Adrenal gland (tissue), 9 donors: ENCODE measurements at regions not wholly inside any gene's neighbourhood (a gene's known extent, or its start where the extent isn't known, plus 50 kb on each side); places are given as distances from the start of the nearest gene placed in this dataset.

ENCODE experiments used
- DNase-seq, 7 donors: peaks; one replicate each; pipeline ENCODE4 v3.0.0-alpha.2; 2019 to 2020
- H3K27ac ChIP-seq, 5 donors: fragments of 200-600 bp; sonication (generic) in 4 of 5; 1 replicate in 3 of 5; 2 replicates in 2 of 5; pipeline versions ENCODE4 v1.5.1 to v1.8.0; 2016 to 2020; ENCODE audit warnings: mild to moderate bottlenecking in 1 of 5
- H3K27me3 ChIP-seq: fragments of 200-600 bp; 2 replicates; pipeline ENCODE4 v1.8.0; 2021
- H3K36me3 ChIP-seq, 2 donors: fragments of 200-600 bp; replicated peaks in 1 of 2; 1 replicate in 1 of 2; 2 replicates in 1 of 2; pipeline versions ENCODE4 v1.5.1 to v1.8.0; 2018 to 2022
- H3K4me1 ChIP-seq, 2 donors: fragments of 200-600 bp; replicated peaks in 1 of 2; 1 replicate in 1 of 2; 2 replicates in 1 of 2; pipeline versions ENCODE4 v1.5.1 to v1.8.0; 2018 to 2021
- H3K4me3 ChIP-seq, 4 donors: fragments of 200-600 bp; sonication (generic) in 3 of 4; one replicate each; pipeline ENCODE4 v1.5.1; 2016 to 2018
- H3K9me3 ChIP-seq, 3 donors: fragments of 200-600 bp; sonication (generic) in 1 of 3; replicated peaks in 1 of 3; 1 replicate in 2 of 3; 2 replicates in 1 of 3; pipeline versions ENCODE4 v1.5.1 to v1.8.0; 2016 to 2021
- POLR2A ChIP-seq, 2 donors: fragments of 450-650 bp; IDR thresholded peaks; one replicate each; pipeline ENCODE4 v1.6.1; 2017; ENCODE audit warnings: antibody characterized with exemption in 2 of 2, mild to moderate bottlenecking in 2 of 2, moderate library complexity in 1 of 2
- WGBS, 4 donors: extraction: QIAGEN DNeasy Blood & Tissue Kit in 2 of 4; methylation state at CpG; one replicate each; pipeline versions ENCODE4 v1.1.5 to v1.1.7; 2013 to 2017; 5-methylcytosine and 5-hydroxymethylcytosine counted together
- intact Hi-C, 2 donors: fragments of 100-400 bp; cut with DNase I; formaldehyde crosslinking; loops; one replicate each; pipeline versions ENCODE4 v1.14.1 to v1.15.0; 2022 to 2023
- TF ChIP-seq, protein P1 (sequence below), 6 experiments: fragments of 450-650 bp in 4 of 6; fragments of 200-600 bp in 2 of 6; sonication (generic) in 1 of 6; IDR thresholded peaks; 1 replicate in 5 of 6; 2 replicates in 1 of 6; pipeline versions ENCODE4 v1.5.1 to v1.8.0; 2016 to 2021; ENCODE audit warnings: antibody characterized with exemption in 6 of 6, mild to moderate bottlenecking in 2 of 6, moderate library complexity in 1 of 6
- donor health status: healthy with polysubstance abuse.
- donor health status: Bipolar disorder and iron deficiency.
- donor health status: DM: yes; HTN: yes; CAD: no.
- donor health status: DM: no; HTN: no; CAD: no.
- donor health status: DM: no; HTN: no; CAD: no.

DNA sequence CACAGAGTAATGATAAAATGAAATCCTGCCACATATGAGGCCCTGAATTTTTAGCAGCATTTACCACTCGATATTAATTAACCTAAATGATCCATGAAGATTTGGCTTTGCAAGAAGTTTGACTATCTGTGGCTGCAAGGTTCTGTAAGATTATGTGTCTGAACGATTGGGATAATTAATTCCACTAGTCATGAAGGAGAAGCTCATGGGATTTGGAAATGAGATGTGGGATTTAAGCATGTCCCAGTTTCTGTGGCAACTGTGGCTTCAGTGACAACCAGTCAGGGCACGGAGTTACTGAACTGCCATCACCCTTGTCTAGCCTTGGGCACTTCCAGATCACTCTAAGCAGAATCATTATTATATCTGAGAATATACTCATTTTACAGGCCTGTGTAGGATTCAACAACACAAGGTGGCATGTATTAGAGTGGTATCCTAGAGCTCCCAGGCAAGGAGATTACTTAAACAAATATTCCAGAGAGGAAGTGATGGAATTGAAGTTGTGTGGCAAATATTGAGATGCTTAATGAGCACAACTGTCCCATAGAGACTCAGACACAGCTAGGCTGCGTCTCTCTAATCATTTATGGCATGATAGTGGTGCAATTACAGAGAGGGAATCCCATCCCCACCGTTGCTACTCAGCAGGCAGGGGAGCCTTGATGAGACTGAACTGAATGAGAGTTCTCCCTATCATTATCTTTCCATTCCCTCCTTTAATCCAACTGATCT is 205.0 kb upstream of the KRR1 start:
- Histone ChIP-seq H3K27me3 (no peaks in the 10 kb centered on the region), H3K36me3 (no peaks in the 10 kb centered on the region), H3K4me1 (peaks cover 3 to 10% of the 10 kb centered on the region in 2 donors), H3K9me3 (no peaks in the 10 kb centered on the region), H3K27ac (no peak overlapping the region), H3K4me3 (no peak overlapping the region)
- WGBS, 4 donors, result 84 to 87% (median 86%) methylated on average over 5 of the region's 5 CpGs
- intact Hi-C loops, result no loop called here
- DNase-seq, result no peak
- TF ChIP-seq, protein P1, sequence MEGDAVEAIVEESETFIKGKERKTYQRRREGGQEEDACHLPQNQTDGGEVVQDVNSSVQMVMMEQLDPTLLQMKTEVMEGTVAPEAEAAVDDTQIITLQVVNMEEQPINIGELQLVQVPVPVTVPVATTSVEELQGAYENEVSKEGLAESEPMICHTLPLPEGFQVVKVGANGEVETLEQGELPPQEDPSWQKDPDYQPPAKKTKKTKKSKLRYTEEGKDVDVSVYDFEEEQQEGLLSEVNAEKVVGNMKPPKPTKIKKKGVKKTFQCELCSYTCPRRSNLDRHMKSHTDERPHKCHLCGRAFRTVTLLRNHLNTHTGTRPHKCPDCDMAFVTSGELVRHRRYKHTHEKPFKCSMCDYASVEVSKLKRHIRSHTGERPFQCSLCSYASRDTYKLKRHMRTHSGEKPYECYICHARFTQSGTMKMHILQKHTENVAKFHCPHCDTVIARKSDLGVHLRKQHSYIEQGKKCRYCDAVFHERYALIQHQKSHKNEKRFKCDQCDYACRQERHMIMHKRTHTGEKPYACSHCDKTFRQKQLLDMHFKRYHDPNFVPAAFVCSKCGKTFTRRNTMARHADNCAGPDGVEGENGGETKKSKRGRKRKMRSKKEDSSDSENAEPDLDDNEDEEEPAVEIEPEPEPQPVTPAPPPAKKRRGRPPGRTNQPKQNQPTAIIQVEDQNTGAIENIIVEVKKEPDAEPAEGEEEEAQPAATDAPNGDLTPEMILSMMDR (IDR thresholded peaks at IDR 0.05), result no peak
- no peak for TF ChIP-seq POLR2A (IDR thresholded peaks at IDR 0.05)

GRCh38 chr12:75715682-75716081 is 204.3 kb upstream of the KRR1 start:
- 90 to 98% (median 93%) methylated on average over 6 of the region's 6 CpGs for WGBS, 4 donors
- intact Hi-C loops, result no loop called here
- no peak overlapping the region for H3K4me3 ChIP-seq
- no peaks in the 10 kb centered on the region for H3K27me3 ChIP-seq
- no peaks in the 10 kb centered on the region for H3K36me3 ChIP-seq
- peaks cover 0 to 6% of the 10 kb centered on the region in 2 donors for H3K4me1 ChIP-seq
- no peaks in the 10 kb centered on the region for H3K9me3 ChIP-seq
- DNase-seq, result no peak
- TF ChIP-seq, protein P1 (IDR thresholded peaks at IDR 0.05), result no peak
- no peak for TF ChIP-seq POLR2A (IDR thresholded peaks at IDR 0.05)
- no peak overlapping the region for H3K27ac ChIP-seq

- Histone ChIP-seq H3K4me1 (peaks cover 0 to 8% of the 10 kb centered on the region in 2 donors), H3K36me3 (no peaks in the 10 kb centered on the region), H3K9me3 (no peaks in the 10 kb centered on the region), H3K27me3 (no peaks in the 10 kb centered on the region), H3K27ac (no peak overlapping the region), H3K4me3 (no peak overlapping the region)
- intact Hi-C loops, result no loop called here
- no peak for DNase-seq
- 88 to 93% (median 91%) methylated on average over 4 of the region's 4 CpGs for whole genome bisulfite sequencing, 4 donors
- TF ChIP-seq, protein P1 (IDR thresholded peaks at IDR 0.05), result no peak
- no peak for TF ChIP-seq POLR2A (IDR thresholded peaks at IDR 0.05)
Measured at GRCh38 chr12:75715323-75715644, 203.9 kb upstream of the KRR1 start.

- Histone ChIP-seq H3K36me3 (no peaks in the 10 kb centered on the region), H3K4me3 (no peak overlapping the region), H3K27ac (no peak overlapping the region), H3K27me3 (no peaks in the 10 kb centered on the region), H3K9me3 (no peaks in the 10 kb centered on the region), H3K4me1 (peaks cover 3 to 14% of the 10 kb centered on the region in 2 donors)
- 83 to 95% (median 90%) methylated on average over 2 of the region's 2 CpGs for WGBS, 4 donors
- intact Hi-C loops, result no loop called here
- no peak for DNase-seq
- TF ChIP-seq, protein P1 (IDR thresholded peaks at IDR 0.05), result no peak
- TF ChIP-seq POLR2A (IDR thresholded peaks at IDR 0.05), result no peak
Measured at GRCh38 chr12:75714462-75715322, 203.3 kb upstream of the KRR1 start.
